Pancreas (tissue), 10 donors: ENCODE measurements at regions not wholly inside any gene's neighbourhood (a gene's known extent, or its start where the extent isn't known, plus 50 kb on each side); places are given as distances from the start of the nearest gene placed in this dataset.

Source experiments
- ATAC-seq, 4 donors: fragments of 200-7000 bp; cut with Tn5 transposase; one replicate each; pipeline versions ENCODE4 v1.8.0 to v1.9.1; 2020; ENCODE audit warnings: mild to moderate bottlenecking in 4 of 4, moderate library complexity in 4 of 4
- DNase-seq, 6 donors: peaks; one replicate each; pipeline ENCODE4 v3.0.0-alpha.2; 2020
- FAIRE-seq: peaks from 2 replicates; lab custom pipeline; 2012; peaks lifted over from hg19 to GRCh38; lab: Jason Lieb, UNC
- H3K27ac ChIP-seq, 4 donors: fragments of 200-600 bp; sonication (generic); 1 replicate in 3 of 4; 2 replicates in 1 of 4; pipeline versions ENCODE4 v1.5.0 to v1.8.0; 2020
- H3K27me3 ChIP-seq, 4 donors: fragments of 200-600 bp; one replicate each; pipeline ENCODE4 v1.8.0; 2021
- H3K36me3 ChIP-seq, 3 donors: fragments of 200-600 bp; sonication (generic) in 1 of 3; one replicate each; pipeline versions ENCODE4 v1.5.0 to v1.8.0; 2020 to 2021
- H3K4me1 ChIP-seq, 3 donors: fragments of 200-600 bp; one replicate each; pipeline ENCODE4 v1.8.0; 2021
- H3K4me3 ChIP-seq, 4 donors: fragments of 200-600 bp; sonication (generic) in 2 of 4; one replicate each; pipeline versions ENCODE4 v1.5.0 to v1.8.0; 2020 to 2021
- H3K9me3 ChIP-seq, 4 donors: fragments of 200-600 bp; one replicate each; pipeline ENCODE4 v1.8.0; 2021
- CTCF ChIP-seq, 4 donors: fragments of 200-600 bp; sonication (generic) in 3 of 4; IDR thresholded peaks; one replicate each; pipeline versions ENCODE4 v1.5.0 to v1.8.0; 2021; ENCODE audit warnings: antibody characterized with exemption in 4 of 4
- WGBS, 2 donors: extraction: QIAGEN DNeasy Blood & Tissue Kit; methylation state at CpG; one replicate each; pipeline ENCODE4 v1.1.7; 2013; 5-methylcytosine and 5-hydroxymethylcytosine counted together
- intact Hi-C, 3 donors: fragments of 100-400 bp; cut with DNase I; formaldehyde crosslinking; loops; one replicate each; pipeline versions ENCODE4 v1.11.1 to v1.14.2; 2022
- donor health status: healthy with polysubstance abuse.
- donor health status: DM: no; HTN: no; CAD: no; lungs with moderate emphysema.
- donor health status: DM: no; HTN: no; CAD: no.
- donor health status: control.
- donor health status: control.
- donor health status: Bipolar disorder and iron deficiency.
- donor health status: DM: yes; HTN: yes; CAD: no.
- donor health status: DM: no; HTN: no; CAD: no.
- donor health status: DM: no; HTN: no; CAD: no.
- donor health status: DM: yes; HTN: yes; CAD: no.

GRCh38 chr4:22336822-22337221, 179.0 kb downstream of the ADGRA3 start:
- no peak for TF ChIP-seq CTCF (IDR thresholded peaks at IDR 0.05)
- intact Hi-C loops: no loop called here

GRCh38 chr4:22334155-22334554, 181.7 kb downstream of the ADGRA3 start:
- FAIRE-seq: no peak

More at GRCh38 chr4:22336822-22337221, 179.0 kb downstream of the ADGRA3 start:
- FAIRE-seq: no peak
- H3K9me3 ChIP-seq: no peaks in the 10 kb centered on the region
- 95 to 96% methylated on average over 6 of the region's 6 CpGs for WGBS, 2 donors
- no peak for ATAC-seq
- no peak overlapping the region for H3K4me3 ChIP-seq
- no peak for DNase-seq
- no peaks in the 10 kb centered on the region for H3K4me1 ChIP-seq
- H3K27me3 ChIP-seq: no peaks in the 10 kb centered on the region
- H3K27ac ChIP-seq: no peak overlapping the region
- H3K36me3 ChIP-seq: no peaks in the 10 kb centered on the region

GRCh38 chr4:22324422-22324821, 191.4 kb downstream of the ADGRA3 start:
- no peaks in the 10 kb centered on the region for H3K4me1 ChIP-seq
- FAIRE-seq: no peak
- H3K27me3 ChIP-seq: no peaks in the 10 kb centered on the region
- no peak for TF ChIP-seq CTCF (IDR thresholded peaks at IDR 0.05)
- DNase-seq: no peak
- no peak for ATAC-seq
- no peaks in the 10 kb centered on the region for H3K9me3 ChIP-seq
- no peak overlapping the region for H3K27ac ChIP-seq
- 85 to 89% methylated on average over 1 of the region's 1 CpG for WGBS, 2 donors
- H3K36me3 ChIP-seq: no peaks in the 10 kb centered on the region
- intact Hi-C loops: no loop called here
- no peak overlapping the region for H3K4me3 ChIP-seq

More at GRCh38 chr4:22334155-22334554, 181.7 kb downstream of the ADGRA3 start:
- WGBS, 2 donors: 94 to 95% methylated on average over 2 of the region's 2 CpGs
- Histone ChIP-seq H3K4me1 (no peaks in the 10 kb centered on the region), H3K4me3 (no peak overlapping the region), H3K36me3 (no peaks in the 10 kb centered on the region), H3K9me3 (no peaks in the 10 kb centered on the region), H3K27ac (no peak overlapping the region), H3K27me3 (no peaks in the 10 kb centered on the region)
- intact Hi-C loops: no loop called here
- ATAC-seq (no peak), DNase-seq (no peak)
- no peak for TF ChIP-seq CTCF (IDR thresholded peaks at IDR 0.05)

GRCh38 chr4:22323691-22324090, 192.2 kb downstream of the ADGRA3 start:
- TF ChIP-seq CTCF (IDR thresholded peaks at IDR 0.05): no peak
- 92 to 97% methylated on average over 2 of the region's 2 CpGs for WGBS, 2 donors
- Histone ChIP-seq H3K27ac (no peak overlapping the region), H3K4me3 (no peak overlapping the region), H3K27me3 (no peaks in the 10 kb centered on the region), H3K9me3 (no peaks in the 10 kb centered on the region), H3K36me3 (no peaks in the 10 kb centered on the region), H3K4me1 (no peaks in the 10 kb centered on the region)
- intact Hi-C loops: no loop called here
- no peak for ATAC-seq
- no peak for FAIRE-seq
- DNase-seq: no peak

GRCh38 chr4:22322996-22323395, 192.9 kb downstream of the ADGRA3 start:
- ATAC-seq (no peak), DNase-seq (no peak), FAIRE-seq (no peak)
- H3K4me3 ChIP-seq: no peak overlapping the region
- H3K27ac ChIP-seq: no peak overlapping the region
- intact Hi-C loops: no loop called here
- WGBS, 2 donors: 0 to 85% methylated on average over 1 of the region's 1 CpG
- no peaks in the 10 kb centered on the region for H3K36me3 ChIP-seq
- no peaks in the 10 kb centered on the region for H3K9me3 ChIP-seq
- no peak for TF ChIP-seq CTCF (IDR thresholded peaks at IDR 0.05)
- H3K4me1 ChIP-seq: no peaks in the 10 kb centered on the region
- H3K27me3 ChIP-seq: no peaks in the 10 kb centered on the region
